C4-2B (cell line): ENCODE measurements at regions not wholly inside any gene's neighbourhood (a gene's known extent, or its start where the extent isn't known, plus 50 kb on each side); places are given as distances from the start of the nearest gene placed in this dataset.

Experiments used
- ZFX ChIP-seq: fragments of 450-650 bp; IDR thresholded peaks from 2 replicates; pipeline ENCODE4 v1.6.1; 2017
- TF ChIP-seq, protein P1 (sequence below): fragments of 450-650 bp; conservative IDR thresholded peaks from 2 replicates; pipeline ENCODE4 v1.5.1; 2017; ENCODE audit warnings: mild to moderate bottlenecking

DNA sequence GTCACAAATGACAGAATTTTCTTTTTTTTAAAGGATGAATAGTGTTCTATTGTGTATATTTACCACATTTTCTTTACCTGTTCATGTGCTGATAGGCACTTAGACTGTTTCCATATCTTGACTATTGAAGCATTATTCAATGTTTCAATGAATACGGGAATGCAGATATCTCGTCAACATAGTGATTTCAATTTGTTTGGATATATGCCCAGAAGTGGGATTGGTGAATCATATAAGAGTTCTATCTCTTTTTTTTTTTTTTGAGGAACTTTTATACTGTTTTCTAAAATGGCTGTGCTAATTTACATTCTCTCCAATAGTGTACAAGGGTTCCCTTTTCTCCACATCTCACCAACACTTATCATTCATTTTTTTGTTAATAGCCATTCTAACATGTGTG, 97.9 kb upstream of the FAR2 start:
- TF ChIP-seq, protein P1, sequence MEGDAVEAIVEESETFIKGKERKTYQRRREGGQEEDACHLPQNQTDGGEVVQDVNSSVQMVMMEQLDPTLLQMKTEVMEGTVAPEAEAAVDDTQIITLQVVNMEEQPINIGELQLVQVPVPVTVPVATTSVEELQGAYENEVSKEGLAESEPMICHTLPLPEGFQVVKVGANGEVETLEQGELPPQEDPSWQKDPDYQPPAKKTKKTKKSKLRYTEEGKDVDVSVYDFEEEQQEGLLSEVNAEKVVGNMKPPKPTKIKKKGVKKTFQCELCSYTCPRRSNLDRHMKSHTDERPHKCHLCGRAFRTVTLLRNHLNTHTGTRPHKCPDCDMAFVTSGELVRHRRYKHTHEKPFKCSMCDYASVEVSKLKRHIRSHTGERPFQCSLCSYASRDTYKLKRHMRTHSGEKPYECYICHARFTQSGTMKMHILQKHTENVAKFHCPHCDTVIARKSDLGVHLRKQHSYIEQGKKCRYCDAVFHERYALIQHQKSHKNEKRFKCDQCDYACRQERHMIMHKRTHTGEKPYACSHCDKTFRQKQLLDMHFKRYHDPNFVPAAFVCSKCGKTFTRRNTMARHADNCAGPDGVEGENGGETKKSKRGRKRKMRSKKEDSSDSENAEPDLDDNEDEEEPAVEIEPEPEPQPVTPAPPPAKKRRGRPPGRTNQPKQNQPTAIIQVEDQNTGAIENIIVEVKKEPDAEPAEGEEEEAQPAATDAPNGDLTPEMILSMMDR: no peak
- no peak for TF ChIP-seq ZFX
